ENCODE measurements at regions not wholly inside any gene's neighbourhood (a gene's known extent, or its start where the extent isn't known, plus 50 kb on each side); places are given as distances from the start of the nearest gene placed in this dataset.

DNA sequence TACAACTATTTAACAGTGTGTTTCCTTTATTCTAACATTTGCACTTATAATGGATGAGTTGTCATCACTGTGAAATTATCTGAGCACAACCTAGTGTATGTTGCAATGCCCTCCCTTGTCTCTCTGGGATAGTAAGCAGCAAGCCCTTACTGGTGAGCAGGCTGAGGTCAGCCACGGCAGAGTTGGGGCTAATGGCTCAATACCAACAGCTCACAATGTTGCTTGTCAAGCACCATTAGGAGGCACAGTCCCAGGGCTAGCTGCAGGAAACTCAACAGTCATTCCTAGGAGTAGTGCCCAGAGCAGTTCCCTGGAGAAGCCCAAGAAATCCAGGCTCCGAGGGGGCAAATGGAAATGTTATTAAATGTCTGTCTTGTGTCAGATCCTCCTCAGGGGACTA, 858.4 kb downstream of the GRID1 start:
- ChIA-PET POLR2A (no interaction called here), CTCF (interaction anchor here (0.6 kb wide), 1 partner anchor 44 kb away, joined by 3 read pairs; no protein-coding TSS in a partner anchor)
- Mint-ChIP-seq H3K4me1 (ENCODE audit: low read depth, unreplicated experiment) (no peaks in the 10 kb centered on the region), H3K9me3 (ENCODE audit: unreplicated experiment) (peaks cover 11% of the 10 kb centered on the region), H3K27ac (ENCODE audit: unreplicated experiment) (no peak overlapping the region), H3K4me3 (ENCODE audit: unreplicated experiment) (no peak overlapping the region), H3K36me3 (ENCODE audit: insufficient read depth, unreplicated experiment) (no peaks in the 10 kb centered on the region), H3K27me3 (ENCODE audit: insufficient read depth, unreplicated experiment) (peaks cover 8% of the 10 kb centered on the region)
- DNase-seq: no peak
- Histone ChIP-seq H3K4me1 (no peaks in the 10 kb centered on the region), H3K9me3 (no peaks in the 10 kb centered on the region), H3K4me3 (ENCODE audit: low read depth, low read length) (no peak overlapping the region), H3K27me3 (replicated peaks; ENCODE audit: control insufficient read depth, insufficient read depth, low read length) (no peaks in the 10 kb centered on the region), H3K36me3 (ENCODE audit: control insufficient read depth, insufficient read depth, low read length) (no peaks in the 10 kb centered on the region)
- BruUV-seq (replicated peaks): no TSS peak
- TF ChIP-seq, protein P1, sequence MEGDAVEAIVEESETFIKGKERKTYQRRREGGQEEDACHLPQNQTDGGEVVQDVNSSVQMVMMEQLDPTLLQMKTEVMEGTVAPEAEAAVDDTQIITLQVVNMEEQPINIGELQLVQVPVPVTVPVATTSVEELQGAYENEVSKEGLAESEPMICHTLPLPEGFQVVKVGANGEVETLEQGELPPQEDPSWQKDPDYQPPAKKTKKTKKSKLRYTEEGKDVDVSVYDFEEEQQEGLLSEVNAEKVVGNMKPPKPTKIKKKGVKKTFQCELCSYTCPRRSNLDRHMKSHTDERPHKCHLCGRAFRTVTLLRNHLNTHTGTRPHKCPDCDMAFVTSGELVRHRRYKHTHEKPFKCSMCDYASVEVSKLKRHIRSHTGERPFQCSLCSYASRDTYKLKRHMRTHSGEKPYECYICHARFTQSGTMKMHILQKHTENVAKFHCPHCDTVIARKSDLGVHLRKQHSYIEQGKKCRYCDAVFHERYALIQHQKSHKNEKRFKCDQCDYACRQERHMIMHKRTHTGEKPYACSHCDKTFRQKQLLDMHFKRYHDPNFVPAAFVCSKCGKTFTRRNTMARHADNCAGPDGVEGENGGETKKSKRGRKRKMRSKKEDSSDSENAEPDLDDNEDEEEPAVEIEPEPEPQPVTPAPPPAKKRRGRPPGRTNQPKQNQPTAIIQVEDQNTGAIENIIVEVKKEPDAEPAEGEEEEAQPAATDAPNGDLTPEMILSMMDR (IDR thresholded peaks at IDR 0.05; ENCODE audit: insufficient read depth in 1 of 2, low read depth in 1 of 2, low read length in 1 of 2, severe bottlenecking in 1 of 2, unreplicated experiment in 1 of 2): no peak
- intact Hi-C loops (cut with micrococcal nuclease; ENCODE audit: unreplicated experiment): no loop called here

DNA sequence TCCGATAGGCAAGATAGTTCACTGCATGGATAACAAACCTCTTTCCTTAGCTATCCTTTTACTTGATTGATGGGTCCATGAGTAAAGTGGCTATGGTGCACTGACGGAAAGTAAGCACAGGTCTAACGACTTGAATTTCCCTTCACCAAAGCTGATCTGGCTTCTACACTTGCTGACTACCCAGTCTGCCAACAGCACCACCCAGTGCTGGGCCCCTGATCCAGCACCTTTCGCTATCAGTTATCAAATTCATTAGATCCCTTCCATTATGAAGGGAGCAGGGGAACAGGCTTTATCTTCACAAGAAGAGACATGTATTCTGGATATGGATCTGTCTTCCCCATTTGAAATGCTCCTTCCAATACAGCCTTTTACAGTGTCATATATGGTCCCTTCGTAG, 855.9 kb downstream of the GRID1 start:
- CTCF ChIA-PET: no interaction called here
- intact Hi-C loops (cut with micrococcal nuclease; ENCODE audit: unreplicated experiment): no loop called here
- no peak overlapping the region for H3K4me3 Mint-ChIP-seq (ENCODE audit: unreplicated experiment)
- no peak overlapping the region for H3K4me3 ChIP-seq (ENCODE audit: low read depth, low read length)
- H3K9me3 ChIP-seq: no peaks in the 10 kb centered on the region
- H3K4me1 ChIP-seq: no peaks in the 10 kb centered on the region
- H3K27me3 ChIP-seq (replicated peaks; ENCODE audit: control insufficient read depth, insufficient read depth, low read length): no peaks in the 10 kb centered on the region
- BruUV-seq (replicated peaks): no TSS peak
- no peak overlapping the region for H3K27ac Mint-ChIP-seq (ENCODE audit: unreplicated experiment)
- TF ChIP-seq, protein P1 (IDR thresholded peaks at IDR 0.05; ENCODE audit: insufficient read depth in 1 of 2, low read depth in 1 of 2, low read length in 1 of 2, severe bottlenecking in 1 of 2, unreplicated experiment in 1 of 2): no peak
- no peaks in the 10 kb centered on the region for H3K36me3 Mint-ChIP-seq (ENCODE audit: insufficient read depth, unreplicated experiment)
- no peaks in the 10 kb centered on the region for H3K36me3 ChIP-seq (ENCODE audit: control insufficient read depth, insufficient read depth, low read length)
- no peaks in the 10 kb centered on the region for H3K4me1 Mint-ChIP-seq (ENCODE audit: low read depth, unreplicated experiment)
- peak in 1 of 2 experiments; percentile 9 for DNase-seq
- POLR2A ChIA-PET: no interaction called here
- peaks cover 11% of the 10 kb centered on the region for H3K27me3 Mint-ChIP-seq (ENCODE audit: insufficient read depth, unreplicated experiment)
- no peaks in the 10 kb centered on the region for H3K9me3 Mint-ChIP-seq (ENCODE audit: unreplicated experiment)

DNA sequence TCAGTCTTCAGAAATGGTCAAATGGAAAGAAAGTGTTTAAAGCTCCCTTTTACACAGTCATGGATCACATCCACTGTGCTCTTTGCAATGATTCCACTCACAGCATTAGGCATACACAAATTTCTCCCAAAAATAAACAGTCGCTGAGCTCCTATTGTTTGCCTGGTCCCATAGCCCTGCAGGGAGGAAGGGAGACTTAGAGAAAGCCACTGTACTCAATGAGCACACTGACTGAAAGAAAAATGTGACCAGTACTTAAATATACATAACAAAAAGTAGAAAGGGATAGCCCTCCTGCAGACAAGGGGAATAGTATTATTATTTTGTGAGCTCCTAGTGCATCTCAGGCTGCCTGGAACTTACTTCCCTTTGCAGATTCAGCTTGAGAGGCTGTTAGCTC, 853.2 kb downstream of the GRID1 start:
- no peaks in the 10 kb centered on the region for H3K4me1 Mint-ChIP-seq (ENCODE audit: low read depth, unreplicated experiment)
- H3K36me3 Mint-ChIP-seq (ENCODE audit: insufficient read depth, unreplicated experiment): no peaks in the 10 kb centered on the region
- no peak overlapping the region for H3K4me3 ChIP-seq (ENCODE audit: low read depth, low read length)
- H3K27ac Mint-ChIP-seq (ENCODE audit: unreplicated experiment): no peak overlapping the region
- no peaks in the 10 kb centered on the region for H3K9me3 ChIP-seq
- H3K4me1 ChIP-seq: no peaks in the 10 kb centered on the region
- no TSS peak for BruUV-seq (replicated peaks)
- TF ChIP-seq, protein P1 (IDR thresholded peaks at IDR 0.05; ENCODE audit: insufficient read depth in 1 of 2, low read depth in 1 of 2, low read length in 1 of 2, severe bottlenecking in 1 of 2, unreplicated experiment in 1 of 2): no peak
- intact Hi-C loops (cut with micrococcal nuclease; ENCODE audit: unreplicated experiment): no loop called here
- ChIA-PET POLR2A (no interaction called here), CTCF (interaction anchor here (0.7 kb wide), 1 partner anchor 13 kb away, joined by 3 read pairs; no protein-coding TSS in a partner anchor)
- H3K27me3 Mint-ChIP-seq (ENCODE audit: insufficient read depth, unreplicated experiment): peaks cover 11% of the 10 kb centered on the region
- H3K36me3 ChIP-seq (ENCODE audit: control insufficient read depth, insufficient read depth, low read length): no peaks in the 10 kb centered on the region
- H3K9me3 Mint-ChIP-seq (ENCODE audit: unreplicated experiment): peaks cover 3% of the 10 kb centered on the region
- DNase-seq: no peak
- H3K4me3 Mint-ChIP-seq (ENCODE audit: unreplicated experiment): no peak overlapping the region
- no peaks in the 10 kb centered on the region for H3K27me3 ChIP-seq (replicated peaks; ENCODE audit: control insufficient read depth, insufficient read depth, low read length)

Measured in Caco-2 (cell line).